K562 (cell line): ENCODE measurements at regions not wholly inside any gene's neighbourhood (a gene's known extent, or its start where the extent isn't known, plus 50 kb on each side); places are given as distances from the start of the nearest gene placed in this dataset.

Source experiments
- ATAC-seq: fragments of 200-7000 bp; cut with Tn5 transposase; 3 replicates; pipeline ENCODE4 v1.9.1; 2020; ENCODE audit warnings: moderate library complexity
- BruUV-seq: library from RNA; stranded (reverse); fragments of 400-500 nt; replicated peaks from 2 replicates; lab custom pipeline; 2021; lab: Mats Ljungman, UMichigan
- CTCF ChIA-PET: fragments of 300-600 bp; formaldehyde crosslinking; extraction: SDS; loops from one replicate; lab custom pipeline; 2021; ENCODE audit warnings: low intra/inter-chr PET ratio; lab: Yijun Ruan, JAX
- POLR2A ChIA-PET: fragments of 300-600, 350-650 bp; sonication (Branson Sonifier 250); formaldehyde crosslinking; extraction: SDS; loops from one replicate; lab custom pipeline; 2021; ENCODE audit warnings: antibody characterized with exemption, inconsistent platforms; lab: Yijun Ruan, JAX
- DNase-seq, 4 experiments: peaks; one replicate each; pipeline versions ENCODE4 v3.0.0 to v3.0.0-alpha.2; 2011 to 2018; ENCODE audit warnings: low spot score in 3 of 4, mixed read lengths in 3 of 4; ENCODE audit errors: extremely low read depth in 1 of 4
- FAIRE-seq: peaks from 2 replicates; lab custom pipeline; 2011; peaks lifted over from hg19 to GRCh38; lab: Jason Lieb, UNC
- H2AFZ ChIP-seq: 2 replicates; pipeline ENCODE4 v1.6.0; 2011; ENCODE audit warnings: low read depth, low read length, control low read depth, inconsistent platforms
- H3K27ac ChIP-seq: fragments of 200-600 bp; 3 replicates; pipeline ENCODE4 v1.8.0; 2011; ENCODE audit warnings: low read depth, mild to moderate bottlenecking, control low read depth, inconsistent platforms, low read length, moderate library complexity, mixed read lengths; ENCODE audit errors: extremely low read depth
- H3K27me3 ChIP-seq, 2 experiments: fragments of 300-600 bp in 1 of 2; 2 replicates in 1 of 2; 3 replicates in 1 of 2; pipeline versions ENCODE4 v1.6.0 to v1.8.0; 2011; ENCODE audit warnings: inconsistent platforms in 2 of 2, low read length in 2 of 2, mild to moderate bottlenecking in 1 of 2, mixed read lengths in 1 of 2, moderate library complexity in 1 of 2; ENCODE audit not compliant: control insufficient read depth in 2 of 2, insufficient read depth in 2 of 2
- H3K36me3 ChIP-seq: fragments of 300-600 bp; 3 replicates; pipeline ENCODE4 v1.8.0; 2011; ENCODE audit warnings: mild to moderate bottlenecking, low read length, inconsistent platforms; ENCODE audit not compliant: control insufficient read depth, insufficient read depth
- H3K4me1 ChIP-seq, 2 experiments: fragments of 200-600 bp in 1 of 2; replicated peaks in 1 of 2; 2 replicates in 1 of 2; 3 replicates in 1 of 2; pipeline versions ENCODE4 v1.5.1 to v1.8.0; 2011; ENCODE audit warnings: inconsistent platforms in 2 of 2, low read length in 2 of 2, mild to moderate bottlenecking in 1 of 2, mixed read lengths in 1 of 2, moderate library complexity in 1 of 2; ENCODE audit not compliant: control insufficient read depth in 2 of 2, insufficient read depth in 2 of 2
- H3K4me2 ChIP-seq: 2 replicates; pipeline ENCODE4 v1.6.1; 2011; ENCODE audit warnings: low read length, control low read depth, inconsistent platforms, mixed read lengths; ENCODE audit not compliant: insufficient read depth
- H3K4me3 ChIP-seq: fragments of 200-600 bp; sonication (generic), shearing (Covaris generic); 2 replicates; pipeline ENCODE4 v1.5.1; 2016; ENCODE audit warnings: control low read depth, inconsistent platforms
- H3K79me2 ChIP-seq: fragments of 200-600 bp; 3 replicates; pipeline ENCODE4 v1.8.0; 2011; ENCODE audit warnings: low read length, inconsistent platforms; ENCODE audit not compliant: control insufficient read depth, insufficient read depth
- H3K9ac ChIP-seq, 2 experiments: 2 replicates each; pipeline versions ENCODE4 v1.6.0 to v1.6.1; 2011; ENCODE audit warnings: low read depth in 2 of 2, low read length in 2 of 2, control low read depth in 1 of 2, inconsistent platforms in 1 of 2, mild to moderate bottlenecking in 1 of 2, mixed read lengths in 1 of 2; ENCODE audit not compliant: insufficient read depth in 1 of 2
- H3K9me1 ChIP-seq: one replicate; pipeline ENCODE4 v1.6.0; 2011; ENCODE audit warnings: inconsistent platforms, mild to moderate bottlenecking, low read length, moderate library complexity; ENCODE audit not compliant: control insufficient read depth, insufficient read depth
- H3K9me3 ChIP-seq: replicated peaks from 2 replicates; pipeline ENCODE4 v1.5.1; 2011; ENCODE audit warnings: low read depth, low read length, inconsistent platforms; ENCODE audit not compliant: control insufficient read depth, insufficient read depth
- H4K20me1 ChIP-seq: replicated peaks from 2 replicates; pipeline ENCODE4 v1.6.1; 2011; ENCODE audit warnings: low read length, inconsistent platforms, mixed read lengths; ENCODE audit not compliant: control insufficient read depth, insufficient read depth
- ARID1B ChIP-seq: fragments of 450-650 bp; IDR thresholded peaks from 2 replicates; pipeline ENCODE4 v1.6.1; 2016; ENCODE audit warnings: antibody characterized with exemption, mild to moderate bottlenecking, inconsistent platforms
- ASH1L ChIP-seq: fragments of 450-650 bp; IDR thresholded peaks from 2 replicates; pipeline ENCODE4 v1.6.1; 2018; ENCODE audit warnings: borderline replicate concordance, mild to moderate bottlenecking, low read depth; ENCODE audit not compliant: partially characterized antibody
- BACH1 ChIP-seq: fragments of 200-800 bp; sonication (Bioruptor generic); IDR thresholded peaks from 2 replicates; pipeline ENCODE4 v1.6.1; 2016; ENCODE audit warnings: missing genetic modification characterization, missing compliant biosample characterization
- BRD9 ChIP-seq: fragments of 450-650 bp; IDR thresholded peaks from 2 replicates; pipeline ENCODE4 v1.6.1; 2018; ENCODE audit warnings: low read depth; ENCODE audit not compliant: partially characterized antibody
- EHMT2 ChIP-seq: fragments of 450-650 bp; IDR thresholded peaks from 2 replicates; pipeline ENCODE4 v1.6.1; 2018; ENCODE audit warnings: antibody characterized with exemption
- FOS ChIP-seq: IDR thresholded peaks from 3 replicates; pipeline ENCODE4 v1.6.1; 2011; ENCODE audit not compliant: insufficient read length; ENCODE audit errors: extremely low read depth
- GMEB1 ChIP-seq: fragments of 250-450 bp; sonication (Bioruptor Pico); IDR thresholded peaks from 2 replicates; pipeline ENCODE4 v1.4.0; 2020; ENCODE audit warnings: mild to moderate bottlenecking
- RBFOX2 ChIP-seq: fragments of 200-400 bp; formaldehyde crosslinking; IDR thresholded peaks from 2 replicates; pipeline ENCODE4 v1.6.1; 2017; ENCODE audit warnings: low read depth, mild to moderate bottlenecking, low read length, moderate library complexity
- SMAD1 ChIP-seq: fragments of 150-350 bp; IDR thresholded peaks from 2 replicates; pipeline ENCODE4 v1.6.1; 2014; ENCODE audit warnings: low read length, low read depth; ENCODE audit not compliant: partially characterized antibody
- SREBF2 ChIP-seq: sonication (generic); formaldehyde crosslinking; IDR thresholded peaks from 2 replicates; pipeline ENCODE4 v1.4.0; 2020; ENCODE audit warnings: mild to moderate bottlenecking, missing genetic modification reagents
- XRCC4 ChIP-seq: IDR thresholded peaks from one replicate; pipeline ENCODE4 v1.6.1; 2011; ENCODE audit not compliant: insufficient read depth, insufficient read length; ENCODE audit errors: extremely low read depth
- ZBTB26 ChIP-seq: fragments of 450-650 bp; formaldehyde crosslinking; IDR thresholded peaks from 2 replicates; pipeline ENCODE4 v1.4.0; 2022; ENCODE audit warnings: missing genetic modification characterization
- ZNF175 ChIP-seq: fragments of 200-800 bp; sonication (Bioruptor generic); IDR thresholded peaks from 2 replicates; pipeline ENCODE4 v1.6.1; 2016; ENCODE audit warnings: low read depth, mild to moderate bottlenecking, missing genetic modification characterization, missing compliant biosample characterization
- ZNF212 ChIP-seq: fragments of 450-650 bp; formaldehyde crosslinking; IDR thresholded peaks from 2 replicates; pipeline ENCODE4 v1.4.0; 2020; ENCODE audit warnings: mild to moderate bottlenecking
- ZSCAN29 ChIP-seq: fragments of 450-650 bp; IDR thresholded peaks from 2 replicates; pipeline ENCODE4 v1.6.1; 2017
- WGBS: fragments of 100-300 bp; shearing (Covaris generic); methylation state at CpG from one replicate; pipeline ENCODE4 v1.1.6; 2016; ENCODE audit warnings: low coverage, mixed read lengths; ENCODE audit not compliant: insufficient coverage; ENCODE audit errors: missing lambda C conversion rate; 5-methylcytosine and 5-hydroxymethylcytosine counted together
- in situ Hi-C: fragments of 300-500 bp; cut with MboI; formaldehyde crosslinking; loops from 4 replicates; pipeline ENCODE4 v1.15.0; 2018; ENCODE audit warnings: inconsistent platforms, mixed read lengths
- intact Hi-C: fragments of 100-400 bp; cut with micrococcal nuclease; formaldehyde crosslinking; loops from 2 replicates; pipeline ENCODE4 v1.14.2; 2022
- TF ChIP-seq, protein P1 (sequence below): sonication (generic); formaldehyde crosslinking; IDR thresholded peaks from 2 replicates; pipeline ENCODE4 v1.8.0; 2022; ENCODE audit warnings: missing genetic modification reagents, mild to moderate bottlenecking, borderline replicate concordance
- TF ChIP-seq, protein P2 (sequence below): fragments of 450-650 bp; IDR thresholded peaks from 2 replicates; pipeline ENCODE4 v1.6.1; 2017; ENCODE audit warnings: antibody characterized with exemption, mild to moderate bottlenecking

DNA sequence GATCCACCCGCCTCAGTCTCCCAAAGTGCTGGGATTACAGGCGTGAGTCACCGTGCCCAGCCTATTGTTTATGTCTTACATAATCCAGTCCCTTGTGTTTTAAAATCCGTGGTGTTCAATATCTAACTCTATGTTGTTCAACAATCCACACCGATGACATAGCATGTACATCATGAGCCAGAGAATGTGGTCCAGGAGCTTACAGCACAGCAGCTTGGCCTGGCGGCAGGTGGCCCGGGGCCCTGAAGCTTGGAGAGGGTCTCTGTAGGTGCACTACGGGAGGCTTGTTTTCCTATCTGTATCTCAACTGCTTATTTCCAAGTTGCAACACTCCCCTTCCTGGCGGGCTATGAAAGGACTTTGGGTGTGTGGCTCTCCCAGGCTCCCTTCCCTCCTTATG lies 138.4 kb downstream of the ADSS2 start:
- Histone ChIP-seq H2AFZ (no peak overlapping the region), H3K4me1 (peaks cover 6 to 8% of the 10 kb centered on the region in 2 experiments; a peak in 4 of 5 replicates), H4K20me1 (no peaks in the 10 kb centered on the region), H3K9me3 (peaks cover 10% of the 10 kb centered on the region), H3K36me3 (no peaks in the 10 kb centered on the region), H3K9me1 (no peaks in the 10 kb centered on the region), H3K9ac (no peak overlapping the region), H3K4me3 (no peak overlapping the region), H3K27ac (no peak overlapping the region), H3K27me3 (no peaks in the 10 kb centered on the region), H3K79me2 (no peaks in the 10 kb centered on the region), H3K4me2 (no peak overlapping the region)
- WGBS, result 65% methylated on average over 9 of the region's 9 CpGs
- no TSS peak for BruUV-seq
- no peak for DNase-seq
- no peak for FAIRE-seq
- ChIA-PET CTCF (no interaction called here), POLR2A (no interaction called here)
- in situ Hi-C loops (no loop called here), intact Hi-C loops (no loop called here)
- no peak for ATAC-seq
- no peak for TF ChIP-seq GMEB1 (CRISPR knock-in tag)
- TF ChIP-seq ZNF212 (CRISPR knock-in tag), result no peak
- no peak for TF ChIP-seq ZNF175 (CRISPR knock-in tag)
- TF ChIP-seq ARID1B, result no peak
- no peak for TF ChIP-seq RBFOX2
- TF ChIP-seq FOS, result no peak
- no peak for TF ChIP-seq XRCC4
- no peak for TF ChIP-seq BACH1 (tag)
- no peak for TF ChIP-seq SMAD1
- TF ChIP-seq ZSCAN29, result no peak
- TF ChIP-seq ASH1L, result no peak
- TF ChIP-seq SREBF2, result no peak
- TF ChIP-seq, protein P1, sequence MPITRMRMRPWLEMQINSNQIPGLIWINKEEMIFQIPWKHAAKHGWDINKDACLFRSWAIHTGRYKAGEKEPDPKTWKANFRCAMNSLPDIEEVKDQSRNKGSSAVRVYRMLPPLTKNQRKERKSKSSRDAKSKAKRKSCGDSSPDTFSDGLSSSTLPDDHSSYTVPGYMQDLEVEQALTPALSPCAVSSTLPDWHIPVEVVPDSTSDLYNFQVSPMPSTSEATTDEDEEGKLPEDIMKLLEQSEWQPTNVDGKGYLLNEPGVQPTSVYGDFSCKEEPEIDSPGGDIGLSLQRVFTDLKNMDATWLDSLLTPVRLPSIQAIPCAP (CRISPR knock-in tag), result no peak
- no peak for TF ChIP-seq ZBTB26 (CRISPR knock-in tag)
- TF ChIP-seq, protein P2, sequence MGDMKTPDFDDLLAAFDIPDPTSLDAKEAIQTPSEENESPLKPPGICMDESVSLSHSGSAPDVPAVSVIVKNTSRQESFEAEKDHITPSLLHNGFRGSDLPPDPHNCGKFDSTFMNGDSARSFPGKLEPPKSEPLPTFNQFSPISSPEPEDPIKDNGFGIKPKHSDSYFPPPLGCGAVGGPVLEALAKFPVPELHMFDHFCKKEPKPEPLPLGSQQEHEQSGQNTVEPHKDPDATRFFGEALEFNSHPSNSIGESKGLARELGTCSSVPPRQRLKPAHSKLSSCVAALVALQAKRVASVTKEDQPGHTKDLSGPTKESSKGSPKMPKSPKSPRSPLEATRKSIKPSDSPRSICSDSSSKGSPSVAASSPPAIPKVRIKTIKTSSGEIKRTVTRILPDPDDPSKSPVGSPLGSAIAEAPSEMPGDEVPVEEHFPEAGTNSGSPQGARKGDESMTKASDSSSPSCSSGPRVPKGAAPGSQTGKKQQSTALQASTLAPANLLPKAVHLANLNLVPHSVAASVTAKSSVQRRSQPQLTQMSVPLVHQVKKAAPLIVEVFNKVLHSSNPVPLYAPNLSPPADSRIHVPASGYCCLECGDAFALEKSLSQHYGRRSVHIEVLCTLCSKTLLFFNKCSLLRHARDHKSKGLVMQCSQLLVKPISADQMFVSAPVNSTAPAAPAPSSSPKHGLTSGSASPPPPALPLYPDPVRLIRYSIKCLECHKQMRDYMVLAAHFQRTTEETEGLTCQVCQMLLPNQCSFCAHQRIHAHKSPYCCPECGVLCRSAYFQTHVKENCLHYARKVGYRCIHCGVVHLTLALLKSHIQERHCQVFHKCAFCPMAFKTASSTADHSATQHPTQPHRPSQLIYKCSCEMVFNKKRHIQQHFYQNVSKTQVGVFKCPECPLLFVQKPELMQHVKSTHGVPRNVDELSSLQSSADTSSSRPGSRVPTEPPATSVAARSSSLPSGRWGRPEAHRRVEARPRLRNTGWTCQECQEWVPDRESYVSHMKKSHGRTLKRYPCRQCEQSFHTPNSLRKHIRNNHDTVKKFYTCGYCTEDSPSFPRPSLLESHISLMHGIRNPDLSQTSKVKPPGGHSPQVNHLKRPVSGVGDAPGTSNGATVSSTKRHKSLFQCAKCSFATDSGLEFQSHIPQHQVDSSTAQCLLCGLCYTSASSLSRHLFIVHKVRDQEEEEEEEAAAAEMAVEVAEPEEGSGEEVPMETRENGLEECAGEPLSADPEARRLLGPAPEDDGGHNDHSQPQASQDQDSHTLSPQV, result no peak
- no peak for TF ChIP-seq BRD9
- TF ChIP-seq EHMT2, result no peak
